RKO (cell line): ENCODE measurements at regions not wholly inside any gene's neighbourhood (a gene's known extent, or its start where the extent isn't known, plus 50 kb on each side); places are given as distances from the start of the nearest gene placed in this dataset.

Source experiments
- DNase-seq: peaks from one replicate; pipeline ENCODE4 v3.0.0-alpha.2; 2016; ENCODE audit warnings: low spot score

- DNase-seq: no peak
Observed at GRCh38 chr1:29461115-29461739, 224.9 kb downstream of the PTPRU start.

- no peak for DNase-seq
Observed at GRCh38 chr1:29460694-29461093, 224.4 kb downstream of the PTPRU start.

- no peak for DNase-seq
Observed at GRCh38 chr1:29460041-29460610, 223.8 kb downstream of the PTPRU start.

- no peak for DNase-seq
Observed at GRCh38 chr1:29459620-29459945, 223.3 kb downstream of the PTPRU start.

GRCh38 chr1:29458737-29459619 lies 222.7 kb downstream of the PTPRU start:
- no peak for DNase-seq

- DNase-seq: no peak
Observed at GRCh38 chr1:29457496-29458368, 221.4 kb downstream of the PTPRU start.

GRCh38 chr1:29456685-29457435 lies 220.5 kb downstream of the PTPRU start:
- no peak for DNase-seq

GRCh38 chr1:29455781-29456180 lies 219.5 kb downstream of the PTPRU start:
- DNase-seq: no peak

- no peak for DNase-seq
Observed at GRCh38 chr1:29454616-29455380, 218.5 kb downstream of the PTPRU start.

- peak; percentile 77 for DNase-seq
Observed at GRCh38 chr1:29453502-29454240, 217.3 kb downstream of the PTPRU start.

- DNase-seq: no peak
Observed at GRCh38 chr1:29452463-29453230, 216.3 kb downstream of the PTPRU start.

GRCh38 chr1:29451368-29451892 lies 215.1 kb downstream of the PTPRU start:
- DNase-seq: no peak

- no peak for DNase-seq
Observed at GRCh38 chr1:29450591-29450990, 214.3 kb downstream of the PTPRU start.

GRCh38 chr1:29448456-29449235 lies 212.3 kb downstream of the PTPRU start:
- no peak for DNase-seq

- no peak for DNase-seq
Observed at GRCh38 chr1:29447368-29447767, 211.0 kb downstream of the PTPRU start.

- DNase-seq: no peak
Observed at GRCh38 chr1:29444782-29445729, 208.7 kb downstream of the PTPRU start.

- no peak for DNase-seq
Observed at GRCh38 chr1:29444081-29444715, 207.9 kb downstream of the PTPRU start.
